OCI-M2 (cell line): ENCODE measurements at regions not wholly inside any gene's neighbourhood (a gene's known extent, or its start where the extent isn't known, plus 50 kb on each side); places are given as distances from the start of the nearest gene placed in this dataset.
"Not testable (repeated sequence)": the region's sequence is repeated elsewhere in the genome, so short reads cannot be mapped to it uniquely, and the experiment has no call there.

Source experiments
- DNase-seq: peaks from one replicate; lab custom pipeline; 2025; ENCODE audit not compliant: unreplicated experiment; lab: John Stamatoyannopoulos, UW

DNA sequence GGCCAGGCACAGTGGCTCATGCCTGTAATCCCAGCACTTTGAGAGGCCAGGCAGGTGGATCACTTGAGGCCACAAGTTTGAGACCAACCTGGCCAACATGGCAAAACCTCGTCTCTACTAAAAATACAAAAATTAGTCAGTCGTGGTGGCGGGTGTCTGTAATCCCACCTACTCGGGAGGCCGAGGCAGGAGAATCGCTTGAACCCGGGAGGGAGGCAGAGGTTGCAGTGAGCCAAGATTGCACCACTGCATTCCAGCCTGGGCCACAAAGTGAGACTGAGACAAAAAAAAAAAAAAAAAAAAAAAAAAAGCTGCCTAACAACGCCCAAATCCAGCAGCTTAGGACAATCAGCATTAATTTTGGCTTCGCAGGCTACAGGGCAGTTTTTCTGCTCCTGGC lies 167.1 kb downstream of the GOSR1 start:
- not testable (repeated sequence) for DNase-seq

DNA sequence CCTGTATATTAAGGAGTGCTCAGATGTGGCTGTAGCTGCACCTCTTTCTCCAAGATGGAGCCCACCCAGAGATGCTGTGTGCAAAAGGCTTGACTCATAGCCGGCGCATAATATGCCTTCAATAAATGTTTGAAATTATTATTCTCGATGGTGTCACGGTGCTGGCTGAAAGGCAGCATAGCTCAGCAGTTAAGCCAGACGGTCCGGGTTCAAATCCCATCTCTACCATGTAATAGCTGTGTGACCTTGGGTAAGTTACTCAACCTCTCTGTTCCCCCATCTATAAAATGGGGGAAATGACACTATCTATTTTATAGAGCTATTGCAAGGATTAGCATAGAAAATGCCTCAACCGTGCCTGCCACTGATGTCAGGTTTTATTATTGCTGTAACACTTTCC lies 164.2 kb downstream of the GOSR1 start:
- not testable (repeated sequence) for DNase-seq

DNA sequence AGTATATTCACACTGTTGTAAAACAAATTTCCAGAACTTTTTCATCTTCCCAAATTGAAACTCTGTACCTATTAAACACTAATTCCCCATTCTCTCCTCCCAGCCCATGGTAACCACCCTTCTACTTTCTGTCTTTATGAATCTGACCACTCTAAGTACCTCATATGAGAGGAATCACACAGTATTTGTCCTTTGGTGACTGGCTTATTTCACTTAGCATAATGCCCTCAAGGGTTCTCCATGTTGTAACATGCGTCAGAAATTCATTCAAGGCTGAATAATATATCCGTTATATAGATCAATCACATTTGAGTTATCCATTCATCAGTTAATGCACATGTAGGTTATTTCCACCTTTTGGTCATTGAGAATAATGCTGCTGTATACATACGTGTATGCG lies 162.2 kb downstream of the GOSR1 start:
- DNase-seq = not testable (repeated sequence)

DNA sequence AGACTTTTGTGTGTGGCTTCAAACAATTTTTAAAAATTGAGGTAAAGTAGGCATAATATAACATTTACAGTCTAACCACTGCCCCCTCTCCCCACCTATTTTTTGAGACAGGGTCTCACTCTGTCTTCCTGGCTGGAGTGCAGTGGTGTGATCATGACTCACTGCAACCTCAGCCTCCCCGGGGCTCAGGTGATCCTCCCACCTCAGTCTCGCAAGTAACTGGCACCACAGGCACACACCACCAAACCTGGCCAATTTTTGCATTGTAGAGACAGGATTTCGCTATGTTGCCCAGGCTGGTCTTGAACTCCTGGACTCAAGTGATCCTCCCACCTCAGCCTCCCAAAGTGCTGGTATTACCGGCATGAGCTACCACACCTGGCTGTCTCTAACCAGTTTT lies 161.8 kb downstream of the GOSR1 start:
- not testable (repeated sequence) for DNase-seq

DNA sequence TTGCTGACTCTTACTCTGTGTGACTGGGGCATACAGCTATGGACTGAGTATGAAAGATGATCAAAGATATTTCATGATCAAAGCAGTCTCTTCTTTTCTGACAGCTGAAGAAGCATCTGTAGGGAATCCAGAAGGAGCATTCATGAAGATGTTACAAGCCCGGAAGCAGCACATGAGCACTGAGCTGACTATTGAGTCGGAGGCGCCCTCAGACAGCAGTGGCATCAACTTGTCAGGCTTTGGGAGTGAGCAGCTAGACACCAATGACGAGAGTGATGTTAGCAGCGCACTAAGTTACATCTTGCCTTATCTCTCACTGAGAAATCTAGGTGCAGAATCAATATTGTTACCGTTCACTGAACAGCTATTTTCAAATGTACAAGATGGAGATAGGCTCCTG lies 154.4 kb downstream of the GOSR1 start:
- not testable (repeated sequence) for DNase-seq

DNA sequence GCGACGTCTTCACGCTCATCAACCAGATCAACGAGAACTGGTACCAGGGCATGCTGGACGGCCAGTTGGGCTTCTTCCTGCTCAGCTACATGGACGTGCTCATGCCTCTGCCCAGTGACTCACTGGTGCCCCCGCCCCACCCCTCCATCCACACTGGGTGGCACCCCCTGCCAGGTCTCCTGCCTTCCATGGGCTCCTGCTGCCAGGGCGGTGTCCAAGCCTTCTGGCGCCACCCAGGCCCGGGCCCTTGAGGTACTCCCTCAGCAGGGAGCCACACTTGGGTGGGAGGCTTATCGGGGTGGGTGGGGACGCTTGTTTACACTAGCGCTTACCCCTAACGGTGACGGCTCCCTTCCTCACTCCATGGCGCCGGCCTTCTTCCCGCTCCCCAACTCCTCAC lies 148.2 kb downstream of the GOSR1 start:
- DNase-seq = not testable (repeated sequence)

DNA sequence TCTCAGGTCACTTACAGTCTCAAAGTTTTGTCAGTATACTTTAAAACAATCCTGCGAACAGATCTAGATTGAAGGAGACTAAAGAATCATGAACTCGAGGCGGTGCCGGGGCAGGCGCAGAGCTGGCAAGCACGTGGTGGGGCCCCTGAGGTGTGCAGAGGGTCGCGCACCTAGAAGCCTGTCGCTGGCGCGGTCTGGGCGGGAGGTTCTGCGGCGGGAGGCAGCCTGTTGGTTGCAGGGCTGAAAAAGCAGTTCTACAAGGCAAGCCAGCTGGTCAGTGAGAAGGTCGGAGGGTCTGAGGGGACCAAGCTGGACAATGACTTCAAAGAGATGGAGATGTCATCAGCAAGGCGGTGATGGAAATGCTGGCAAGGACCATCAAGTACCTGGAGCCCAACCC lies 147.0 kb downstream of the GOSR1 start:
- not testable (repeated sequence) for DNase-seq

DNA sequence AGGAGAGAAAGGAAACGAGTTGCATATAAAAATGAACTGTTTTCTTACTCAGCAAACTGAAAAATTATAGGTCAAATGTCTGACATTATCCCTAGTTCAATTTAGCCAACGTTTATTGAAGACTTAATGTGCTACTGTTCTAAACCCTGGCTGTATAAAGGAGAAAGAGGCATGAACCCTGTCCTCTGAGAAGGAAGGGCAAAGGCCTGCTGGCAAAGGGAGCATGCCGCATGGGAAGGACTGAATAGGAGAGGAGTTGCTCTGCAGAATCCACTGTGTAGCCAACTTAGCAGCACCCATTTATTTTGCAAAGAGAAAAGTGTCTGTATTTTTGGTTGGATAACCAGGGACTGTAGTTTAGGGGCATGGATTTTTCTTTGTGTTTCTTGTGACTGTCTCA lies 132.5 kb downstream of the GOSR1 start:
- DNase-seq = not testable (repeated sequence)

DNA sequence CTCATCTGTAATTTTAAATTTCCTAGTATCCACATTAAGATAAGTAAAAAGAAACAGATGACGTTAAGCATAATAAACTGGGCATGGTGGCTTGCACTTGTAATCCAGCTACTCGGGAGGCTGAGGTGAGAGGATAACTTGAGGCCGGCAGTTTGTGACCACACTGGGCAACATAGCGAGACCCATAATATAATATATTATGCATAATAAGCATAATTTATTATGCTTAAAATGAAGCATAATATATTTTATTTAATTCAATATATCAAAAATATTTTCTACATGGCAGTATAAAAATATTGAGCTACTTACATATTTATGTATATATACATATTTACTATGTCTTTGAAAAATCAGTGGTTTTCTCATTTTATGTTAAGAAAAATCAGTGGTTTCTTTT lies 128.3 kb downstream of the GOSR1 start:
- DNase-seq = no peak

DNA sequence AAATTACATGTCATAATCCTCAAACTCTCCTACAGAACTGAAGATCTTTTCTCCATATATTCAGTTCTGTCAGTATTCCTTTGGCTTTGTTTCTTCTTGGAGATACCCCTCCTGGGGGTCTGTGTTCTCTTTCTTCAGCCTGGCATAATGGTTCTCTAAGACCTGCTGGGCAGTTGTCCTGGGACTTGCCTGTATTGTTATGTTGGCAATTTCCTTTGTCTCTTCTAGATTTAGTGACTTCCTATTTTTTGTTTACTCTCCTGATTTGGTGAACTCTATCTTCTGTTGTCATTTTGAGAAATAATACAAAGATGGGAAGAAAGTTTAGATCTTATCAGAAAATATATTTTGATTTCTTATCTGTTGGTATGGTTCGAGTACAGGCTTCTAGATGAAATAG lies 127.8 kb downstream of the GOSR1 start:
- DNase-seq = no peak

DNA sequence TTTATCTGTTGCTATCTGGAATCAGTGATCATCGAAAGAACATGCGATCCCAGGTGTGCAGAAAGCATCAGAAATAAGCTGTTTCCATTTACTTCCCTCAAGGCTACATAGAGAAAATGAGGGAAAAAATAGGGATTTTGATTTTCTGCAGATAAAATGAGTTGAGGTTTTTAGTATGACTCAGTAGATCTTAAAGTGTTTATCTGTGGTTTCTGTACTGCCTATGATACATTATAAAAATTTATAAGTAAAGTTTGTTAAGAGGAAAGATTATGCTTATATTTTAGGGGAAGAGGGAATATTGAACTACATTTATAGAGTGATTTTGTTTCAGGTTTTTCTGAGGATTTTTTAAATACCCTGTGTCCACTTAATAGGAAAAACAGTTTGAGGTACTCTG lies 125.2 kb downstream of the GOSR1 start:
- DNase-seq = not testable (repeated sequence)

DNA sequence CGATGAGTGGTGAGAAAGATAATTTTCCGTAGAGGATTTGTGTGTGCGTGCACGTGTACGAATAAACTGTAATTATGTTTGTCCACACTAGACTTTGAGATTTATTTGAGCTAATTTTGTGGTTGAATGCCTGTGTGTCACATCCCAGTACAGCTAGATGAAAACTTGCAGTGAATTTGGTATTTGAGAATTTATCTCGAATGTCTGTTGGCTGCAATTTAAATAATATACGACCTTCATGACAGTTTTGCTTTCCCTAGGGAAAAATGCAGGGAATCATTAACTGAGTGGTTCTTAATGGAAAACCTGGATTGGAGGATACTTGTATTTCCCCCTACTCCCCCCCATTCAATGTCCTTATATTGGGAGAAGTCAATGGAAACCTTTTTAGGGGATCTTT lies 124.8 kb downstream of the GOSR1 start:
- not testable (repeated sequence) for DNase-seq

DNA sequence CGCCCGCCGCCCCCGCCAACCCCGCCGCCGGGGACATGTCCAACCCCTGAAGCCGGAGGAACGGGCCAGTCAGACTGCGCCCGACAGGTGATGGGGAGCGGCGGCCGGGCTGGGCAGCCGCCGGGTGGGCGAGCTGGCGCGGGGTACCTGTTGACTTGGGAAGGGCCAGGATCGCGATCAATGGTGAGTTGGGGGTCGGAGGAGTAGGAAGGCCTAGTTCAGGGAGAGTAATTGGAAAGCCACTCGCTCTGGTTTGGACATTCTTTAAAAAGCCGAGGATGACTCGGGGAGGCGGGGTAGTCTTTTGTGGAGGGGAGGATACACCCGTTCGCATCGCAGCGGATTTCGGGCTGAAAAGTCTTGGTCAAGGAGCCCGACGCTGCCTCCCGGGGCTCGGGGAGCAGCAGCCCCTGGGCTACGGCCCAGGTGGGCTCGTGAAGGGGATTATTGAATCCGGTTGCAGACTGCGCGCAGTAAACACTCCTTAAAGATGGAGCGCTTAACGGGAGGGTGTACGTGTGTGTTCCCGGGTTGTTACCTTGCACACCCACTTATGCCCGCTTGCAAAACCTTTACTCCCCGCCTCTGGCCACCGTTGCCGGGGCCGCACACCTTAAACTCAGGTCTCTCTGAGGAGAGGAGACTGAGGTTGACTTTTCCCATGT lies 123.8 kb downstream of the GOSR1 start:
- DNase-seq = no peak

DNA sequence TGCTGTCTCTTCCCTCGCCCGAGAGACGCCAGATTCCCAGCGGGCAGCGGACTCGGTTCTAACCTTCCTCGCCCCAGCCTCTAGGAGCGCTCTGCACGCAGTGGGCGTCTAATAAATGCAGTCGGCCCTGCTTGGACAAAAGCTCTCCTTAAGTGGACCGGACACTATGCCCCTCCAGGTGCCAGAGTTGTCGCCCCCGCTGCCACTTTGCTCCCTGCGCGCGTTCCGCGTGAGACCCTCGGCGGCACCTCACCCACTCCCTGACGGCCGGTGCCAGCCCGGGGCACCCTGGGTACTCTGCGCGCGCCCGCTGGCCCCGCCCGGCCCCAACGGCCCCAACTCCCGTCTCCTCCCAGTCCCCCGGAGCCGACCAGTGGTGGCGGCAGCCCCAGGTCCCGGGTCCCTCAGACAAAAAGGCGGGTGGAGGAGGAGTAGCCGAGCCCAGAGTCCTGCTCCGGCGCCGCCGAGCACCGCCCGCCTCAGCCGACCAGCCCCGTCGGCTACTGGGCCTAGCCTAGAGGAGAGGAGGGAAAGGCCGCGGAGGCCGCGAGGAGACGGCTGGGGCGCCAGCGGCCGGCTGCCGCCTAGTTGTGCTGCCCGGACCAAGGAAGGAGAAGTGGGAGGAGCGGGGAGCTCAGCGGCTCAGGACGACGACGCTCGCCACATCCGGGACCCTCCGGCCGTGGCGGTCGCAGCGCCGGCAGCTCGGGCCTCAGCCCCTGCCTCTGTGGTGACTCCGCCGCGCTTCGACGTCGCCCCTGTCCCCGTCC lies 123.0 kb downstream of the GOSR1 start:
- peak; percentile 39 for DNase-seq

DNA sequence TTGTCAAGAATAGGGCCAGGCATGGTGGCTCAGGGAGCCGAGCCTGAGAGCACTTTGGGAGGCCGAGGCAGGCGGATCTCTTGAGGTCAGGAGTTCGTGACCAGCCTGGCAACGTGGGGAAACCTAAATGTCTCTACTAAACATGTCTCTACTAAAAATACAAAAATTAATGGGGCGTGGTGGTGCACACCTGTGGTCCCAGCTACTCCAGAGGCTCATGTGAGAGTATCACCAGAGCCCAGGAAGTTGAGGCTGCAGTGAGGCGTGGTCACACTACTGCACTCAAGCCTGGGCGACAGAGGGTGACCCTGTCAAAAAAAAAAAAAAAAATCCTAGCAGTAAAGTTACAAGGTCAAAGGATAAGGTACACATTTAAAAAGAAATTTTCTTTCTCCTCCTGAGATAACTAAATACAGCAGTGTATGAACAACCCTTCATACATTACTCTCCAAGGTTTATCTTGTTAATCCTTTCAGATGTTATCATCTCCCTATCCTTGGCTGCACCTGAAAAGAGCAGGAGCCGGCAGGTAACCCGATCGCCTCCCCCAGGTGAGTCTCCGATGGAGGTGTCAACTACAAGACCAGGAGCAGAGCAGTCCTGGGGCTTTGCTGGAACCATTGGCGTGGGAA lies 122.3 kb downstream of the GOSR1 start:
- DNase-seq = no peak

DNA sequence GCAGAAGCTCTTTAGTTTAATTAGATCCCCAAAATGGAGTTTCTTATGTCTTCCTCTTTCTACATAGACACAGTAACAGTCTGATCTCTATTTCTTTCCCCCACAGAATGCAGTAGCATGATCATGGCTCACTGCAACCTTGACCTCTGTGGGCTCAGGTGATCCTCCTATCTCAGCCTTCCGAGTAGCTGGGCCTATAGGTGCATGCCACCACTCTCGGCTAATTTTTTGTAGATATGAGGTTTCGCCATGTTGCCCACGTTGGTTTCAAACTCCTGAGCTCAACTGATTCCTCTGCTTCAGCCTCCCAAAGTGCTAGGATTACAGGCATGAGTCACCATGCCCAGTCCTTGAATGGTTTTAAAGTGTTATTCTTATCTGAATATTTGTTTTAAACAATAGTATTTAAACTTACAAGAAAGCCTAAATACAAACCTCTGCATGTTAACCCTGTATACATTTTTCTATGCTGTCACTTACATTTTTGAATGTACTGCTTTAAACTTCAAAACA lies 120.6 kb downstream of the GOSR1 start:
- DNase-seq = no peak

DNA sequence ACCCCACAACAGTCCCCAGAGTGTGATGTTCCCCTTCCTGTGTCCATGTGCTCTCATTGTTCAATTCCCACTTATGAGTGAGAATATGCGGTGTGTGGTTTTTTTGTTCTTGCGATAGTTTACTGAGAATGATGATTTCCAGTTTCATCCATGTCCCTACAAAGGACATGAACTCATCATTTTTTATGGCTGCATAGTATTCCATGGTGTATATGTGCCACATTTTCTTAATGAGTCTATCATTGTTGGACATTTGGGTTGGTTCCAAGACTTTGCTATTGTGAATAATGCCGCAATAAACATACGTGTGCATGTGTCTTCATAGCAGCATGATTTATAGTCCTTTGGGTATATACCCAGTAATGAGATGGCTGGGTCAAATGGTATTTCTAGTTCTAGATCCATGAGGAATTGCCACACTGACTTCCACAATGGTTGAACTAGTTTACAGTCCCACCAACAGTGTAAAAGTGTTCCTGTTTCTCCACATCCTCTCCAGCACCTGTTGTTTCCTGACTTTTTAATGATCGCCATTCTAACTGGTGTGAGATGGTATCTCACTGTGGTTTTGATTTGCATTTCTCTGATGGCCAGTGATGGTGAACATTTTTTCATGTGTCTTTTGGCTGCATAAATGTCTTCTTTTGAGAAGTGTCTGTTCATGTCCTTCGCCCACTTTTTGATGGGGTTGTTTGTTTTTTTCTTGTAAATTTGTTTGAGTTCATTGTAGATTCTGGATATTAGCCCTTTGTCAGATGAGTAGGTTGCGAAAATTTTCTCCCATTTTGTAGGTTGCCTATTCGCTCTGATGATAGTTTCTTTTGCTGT lies 120.0 kb downstream of the GOSR1 start:
- not testable (repeated sequence) for DNase-seq

DNA sequence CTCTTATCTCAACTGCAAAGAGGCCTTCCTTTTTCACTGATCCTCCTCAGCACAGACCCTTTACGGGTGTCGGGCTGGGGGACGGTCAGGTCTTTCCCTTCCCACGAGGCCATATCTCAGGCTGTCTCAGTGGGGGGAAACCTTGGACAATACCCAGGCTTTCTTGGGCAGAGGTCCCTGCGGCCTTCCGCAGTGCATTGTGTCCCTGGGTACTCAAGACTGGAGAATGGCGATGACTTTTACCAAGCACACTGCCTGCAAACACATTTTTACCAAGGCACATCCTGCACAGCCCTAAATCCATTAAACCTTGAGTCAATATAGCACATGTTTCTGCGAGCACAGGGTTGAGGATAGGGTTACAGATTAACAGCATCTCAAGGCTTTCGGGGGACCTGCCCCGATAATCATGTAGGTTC lies 117.8 kb downstream of the GOSR1 start:
- not testable (repeated sequence) for DNase-seq

DNA sequence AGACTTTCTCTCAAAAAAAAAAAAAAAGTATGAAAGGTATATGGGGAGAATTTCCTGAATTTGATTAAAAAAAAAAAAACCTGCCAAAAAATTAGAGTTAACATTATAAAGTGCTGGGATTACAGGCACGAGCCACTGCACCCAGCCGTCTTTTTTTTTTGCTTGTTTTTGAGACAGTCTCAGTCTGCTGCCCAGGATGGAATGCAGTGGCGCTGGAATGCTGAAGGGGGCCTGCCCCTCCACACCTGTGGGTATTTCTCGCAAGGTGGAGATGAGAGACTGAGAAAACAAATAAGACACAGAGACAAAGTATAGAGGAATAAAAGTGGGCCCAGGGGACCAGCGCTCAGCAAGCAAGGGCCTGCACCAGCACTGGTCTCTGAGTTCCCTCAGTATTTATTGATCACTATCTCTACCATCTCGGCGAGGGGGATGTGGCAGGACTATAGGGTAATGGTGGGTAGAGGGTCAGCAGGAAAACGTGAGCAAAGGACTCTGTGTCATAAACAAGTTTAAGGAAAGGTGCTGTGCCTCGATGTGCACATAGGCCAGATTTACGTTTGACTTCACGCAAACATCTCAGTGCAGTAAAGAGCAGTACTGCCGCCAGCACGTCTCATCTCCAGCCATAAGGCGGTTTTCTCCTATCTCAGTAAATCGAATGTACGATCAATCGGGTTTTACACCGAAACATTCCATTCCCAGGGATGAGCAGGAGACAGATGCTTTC lies 117.2 kb downstream of the GOSR1 start:
- DNase-seq = no peak

DNA sequence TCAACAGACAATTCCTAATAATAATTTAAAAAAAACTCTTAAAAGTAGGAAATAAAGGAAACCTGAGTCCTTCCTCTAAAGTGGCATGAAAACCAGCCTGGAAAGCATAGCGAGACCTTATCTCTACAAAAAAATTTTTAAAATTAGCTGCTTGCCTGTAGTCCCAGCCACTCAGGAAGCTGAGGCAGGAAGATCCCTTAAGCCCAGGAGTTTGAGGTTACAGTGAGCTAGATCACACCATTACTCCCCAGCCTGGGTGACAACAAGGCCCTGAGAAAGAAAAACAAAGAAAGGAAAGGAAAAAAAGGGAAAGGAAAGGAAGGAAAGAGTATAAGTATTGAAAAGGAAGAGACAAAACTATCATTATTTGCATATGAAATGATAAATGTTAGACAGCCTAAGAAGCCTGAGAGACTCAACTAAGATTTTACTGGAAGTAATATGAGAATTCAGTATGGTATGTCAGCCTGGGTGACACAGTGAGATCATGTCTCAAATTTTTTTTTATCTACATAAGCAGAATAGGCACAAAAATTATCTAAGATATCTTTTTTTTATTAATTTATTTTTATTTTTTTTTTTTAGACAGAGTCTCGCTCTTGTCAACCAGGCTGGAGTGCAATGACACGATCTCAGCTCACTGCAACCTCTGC lies 113.0 kb downstream of the GOSR1 start:
- no peak for DNase-seq
